Left lung (tissue), 4 donors: ENCODE measurements at regions not wholly inside any gene's neighbourhood (a gene's known extent, or its start where the extent isn't known, plus 50 kb on each side); places are given as distances from the start of the nearest gene placed in this dataset.
"Not testable (repeated sequence)": the region's sequence is repeated elsewhere in the genome, so short reads cannot be mapped to it uniquely, and the experiment has no call there.

Experiments
- ATAC-seq: fragments of 200-7000 bp; cut with Tn5 transposase; one replicate; pipeline ENCODE4 v1.9.1; 2020; ENCODE audit warnings: moderate library complexity
- DNase-seq, 4 donors: peaks; one replicate each; pipeline ENCODE4 v3.0.0-alpha.2; 2013 to 2020
- H3K27ac ChIP-seq, 2 donors: fragments of 200-600 bp; sonication (generic) in 1 of 2; one replicate each; pipeline versions ENCODE4 v1.5.0 to v1.8.0; 2020 to 2021
- H3K27me3 ChIP-seq, 2 donors: fragments of 200-600 bp; sonication (generic) in 1 of 2; one replicate each; pipeline versions ENCODE4 v1.5.0 to v1.8.0; 2020 to 2021
- H3K36me3 ChIP-seq, 2 donors: fragments of 200-600 bp; sonication (generic) in 1 of 2; one replicate each; pipeline versions ENCODE4 v1.5.0 to v1.8.0; 2020 to 2021
- H3K4me1 ChIP-seq, 2 donors: fragments of 200-600 bp; one replicate each; pipeline ENCODE4 v1.8.0; 2021
- H3K4me3 ChIP-seq, 2 donors: fragments of 200-600 bp; sonication (generic) in 1 of 2; one replicate each; pipeline versions ENCODE4 v1.5.0 to v1.8.0; 2020 to 2021; ENCODE audit warnings: mild to moderate bottlenecking in 1 of 2
- H3K9me3 ChIP-seq, 2 donors: fragments of 200-600 bp; sonication (generic) in 1 of 2; one replicate each; pipeline versions ENCODE4 v1.5.0 to v1.8.0; 2020 to 2021
- intact Hi-C, 2 donors: fragments of 100-400 bp; cut with DNase I; formaldehyde crosslinking; loops; one replicate each; pipeline versions ENCODE4 v1.11.2 to v1.14.2; 2022
- TF ChIP-seq, protein P1 (sequence below), 2 donors: fragments of 200-600 bp; sonication (generic) in 1 of 2; IDR thresholded peaks; one replicate each; pipeline versions ENCODE4 v1.5.0 to v1.8.0; 2021; ENCODE audit warnings: antibody characterized with exemption in 2 of 2
- donor health status: DM: no; HTN: yes; CAD: no.
- donor health status: DM: no; HTN: no; CAD: no.

DNA sequence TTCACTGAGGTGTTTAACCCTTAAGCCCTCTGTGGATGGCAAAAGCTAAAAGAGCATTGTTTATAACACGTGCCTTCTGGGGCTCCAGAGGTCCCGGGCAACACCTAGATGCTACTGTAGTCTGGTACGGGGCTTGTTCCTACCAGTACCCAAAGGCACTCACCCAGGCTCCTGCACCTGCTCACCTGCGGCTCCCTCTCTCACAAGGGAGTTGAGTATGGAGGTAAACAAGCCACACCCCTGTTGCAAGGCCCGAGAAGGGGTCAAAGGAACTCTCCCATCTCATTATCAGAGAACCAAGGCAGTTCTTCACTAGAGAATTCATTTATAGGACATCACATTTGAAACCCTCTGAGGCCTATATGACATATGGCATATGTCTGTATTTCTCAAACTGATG lies 53.4 kb upstream of the IL6ST start:
- TF ChIP-seq, protein P1, sequence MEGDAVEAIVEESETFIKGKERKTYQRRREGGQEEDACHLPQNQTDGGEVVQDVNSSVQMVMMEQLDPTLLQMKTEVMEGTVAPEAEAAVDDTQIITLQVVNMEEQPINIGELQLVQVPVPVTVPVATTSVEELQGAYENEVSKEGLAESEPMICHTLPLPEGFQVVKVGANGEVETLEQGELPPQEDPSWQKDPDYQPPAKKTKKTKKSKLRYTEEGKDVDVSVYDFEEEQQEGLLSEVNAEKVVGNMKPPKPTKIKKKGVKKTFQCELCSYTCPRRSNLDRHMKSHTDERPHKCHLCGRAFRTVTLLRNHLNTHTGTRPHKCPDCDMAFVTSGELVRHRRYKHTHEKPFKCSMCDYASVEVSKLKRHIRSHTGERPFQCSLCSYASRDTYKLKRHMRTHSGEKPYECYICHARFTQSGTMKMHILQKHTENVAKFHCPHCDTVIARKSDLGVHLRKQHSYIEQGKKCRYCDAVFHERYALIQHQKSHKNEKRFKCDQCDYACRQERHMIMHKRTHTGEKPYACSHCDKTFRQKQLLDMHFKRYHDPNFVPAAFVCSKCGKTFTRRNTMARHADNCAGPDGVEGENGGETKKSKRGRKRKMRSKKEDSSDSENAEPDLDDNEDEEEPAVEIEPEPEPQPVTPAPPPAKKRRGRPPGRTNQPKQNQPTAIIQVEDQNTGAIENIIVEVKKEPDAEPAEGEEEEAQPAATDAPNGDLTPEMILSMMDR (IDR thresholded peaks at IDR 0.05), result no peak
- no peaks in the 10 kb centered on the region for H3K36me3 ChIP-seq
- intact Hi-C loops, result no loop called here
- DNase-seq (peak in 1 of 4 donors; percentile 59), ATAC-seq (peak; percentile 88)
- no peaks in the 10 kb centered on the region for H3K27me3 ChIP-seq
- no peak overlapping the region for H3K4me3 ChIP-seq
- no peaks in the 10 kb centered on the region for H3K9me3 ChIP-seq
- peaks cover 8 to 17% of the 10 kb centered on the region in 2 donors for H3K4me1 ChIP-seq
- H3K27ac ChIP-seq, result no peak overlapping the region

DNA sequence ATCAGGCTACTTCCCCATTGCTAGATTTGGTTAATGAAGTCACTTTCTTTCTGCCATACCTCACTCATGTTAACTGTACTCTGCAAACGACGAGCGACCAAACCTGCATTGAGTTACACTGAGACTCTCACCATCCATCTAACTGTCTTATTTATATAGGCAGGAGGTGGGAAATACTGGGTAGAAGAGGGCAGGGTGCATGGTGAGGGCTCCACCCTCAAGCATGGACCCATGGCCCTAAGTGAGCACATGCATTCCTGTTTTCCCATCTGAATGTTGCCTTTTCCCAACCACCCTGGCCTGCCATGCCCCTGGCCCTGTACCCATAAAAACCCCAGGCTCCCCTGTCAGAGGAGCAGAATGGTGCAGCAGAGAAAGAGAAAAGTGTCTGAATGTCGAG lies 52.7 kb upstream of the IL6ST start:
- Histone ChIP-seq H3K9me3 (no peaks in the 10 kb centered on the region), H3K4me1 (peaks cover 8 to 17% of the 10 kb centered on the region in 2 donors), H3K27ac (no peak overlapping the region), H3K36me3 (no peaks in the 10 kb centered on the region), H3K4me3 (no peak overlapping the region), H3K27me3 (no peaks in the 10 kb centered on the region)
- no peak for DNase-seq
- intact Hi-C loops, result no loop called here
- TF ChIP-seq, protein P1 (IDR thresholded peaks at IDR 0.05), result no peak
- ATAC-seq, result no peak

DNA sequence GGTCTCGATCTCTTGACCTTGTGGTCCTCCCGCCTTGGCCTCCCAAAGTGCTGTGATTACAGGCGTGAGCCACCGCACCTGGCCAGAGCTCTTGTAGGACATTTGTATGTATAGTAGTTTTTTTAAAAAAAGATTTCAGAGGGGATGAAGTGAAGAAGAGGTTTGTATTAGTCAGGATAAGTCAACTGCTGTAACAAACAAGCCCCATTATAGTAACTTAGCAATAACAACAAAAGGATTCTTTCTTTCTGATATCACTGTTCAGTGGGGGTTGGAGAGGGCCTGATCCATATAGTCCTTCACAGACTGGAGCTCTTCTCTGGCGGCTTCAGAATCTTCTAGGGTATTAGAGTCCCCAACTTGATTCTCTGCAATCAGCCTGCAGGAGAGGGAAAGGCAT lies 50.7 kb upstream of the IL6ST start:
- intact Hi-C loops, result no loop called here
- ATAC-seq (no peak), DNase-seq (no peak)
- H3K27me3 ChIP-seq, result no peaks in the 10 kb centered on the region
- no peaks in the 10 kb centered on the region for H3K9me3 ChIP-seq
- H3K4me3 ChIP-seq, result no peak overlapping the region
- H3K36me3 ChIP-seq, result no peaks in the 10 kb centered on the region
- TF ChIP-seq, protein P1 (IDR thresholded peaks at IDR 0.05), result no peak
- H3K27ac ChIP-seq, result no peak overlapping the region
- peaks cover 6 to 10% of the 10 kb centered on the region in 2 donors for H3K4me1 ChIP-seq

DNA sequence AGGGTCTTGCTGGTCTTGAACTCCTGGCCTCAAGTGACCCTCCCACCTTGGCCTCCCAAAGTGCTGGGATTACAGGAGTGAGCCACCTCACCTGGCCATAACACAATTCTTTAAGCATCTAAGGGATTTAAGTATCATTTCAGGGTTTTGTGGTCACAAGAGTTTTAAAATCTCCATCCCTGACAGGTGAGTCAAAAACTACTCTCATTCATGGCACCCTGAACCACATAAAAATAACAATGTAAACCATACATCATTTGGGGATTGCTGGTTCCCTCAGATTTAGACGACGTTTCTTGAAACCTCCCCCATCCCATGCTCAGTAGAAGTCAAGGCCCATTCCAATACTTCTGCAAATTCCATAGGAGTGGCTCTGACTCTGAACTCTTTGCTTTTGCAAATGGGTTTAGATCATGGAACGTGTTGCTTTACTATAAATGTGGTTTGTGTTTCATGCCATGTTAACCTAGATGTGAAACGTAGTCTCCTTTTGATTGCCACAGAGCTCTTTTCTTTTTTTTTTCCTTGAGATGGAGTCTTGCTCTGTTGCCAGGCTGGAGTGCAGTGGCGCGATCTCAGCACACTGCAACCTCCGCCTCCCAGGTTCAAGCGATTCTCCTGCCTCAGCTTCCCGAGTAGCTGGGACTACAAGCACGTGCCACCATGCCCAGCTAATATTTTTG lies 50.1 kb upstream of the IL6ST start:
- intact Hi-C loops, H3K36me3 ChIP-seq, ATAC-seq, DNase-seq, H3K27ac ChIP-seq, H3K9me3 ChIP-seq, H3K4me3 ChIP-seq, H3K4me1 ChIP-seq, H3K27me3 ChIP-seq: not testable (repeated sequence)
